IMR-90 (cell line): ENCODE measurements at regions not wholly inside any gene's neighbourhood (a gene's known extent, or its start where the extent isn't known, plus 50 kb on each side); places are given as distances from the start of the nearest gene placed in this dataset.

ENCODE experiments used
- ATAC-seq: fragments of 200-7000 bp; cut with Tn5 transposase; 2 replicates; pipeline ENCODE4 v1.9.1; 2020; ENCODE audit warnings: low read depth, mild to moderate bottlenecking, moderate library complexity
- BruUV-seq: library from RNA; stranded (reverse); fragments of 400-500 nt; replicated peaks from 2 replicates; lab custom pipeline; 2021; lab: Mats Ljungman, UMichigan
- CTCF ChIA-PET: fragments of 300-600 bp; formaldehyde crosslinking; extraction: SDS; loops from one replicate; lab custom pipeline; 2021; ENCODE audit warnings: antibody characterized with exemption; lab: Yijun Ruan, JAX
- POLR2A ChIA-PET: fragments of 300-600 bp; sonication (Branson Sonifier 250); formaldehyde crosslinking; loops from one replicate; lab custom pipeline; 2022; ENCODE audit warnings: antibody characterized with exemption; ENCODE audit not compliant: unreplicated experiment; lab: Charles Lee
- DNase-seq: peaks from one replicate; pipeline ENCODE4 v3.0.0; 2013
- H2AFZ ChIP-seq: replicated peaks from 2 replicates; pipeline ENCODE3; 2013; ENCODE audit warnings: low read length, mild to moderate bottlenecking; ENCODE audit not compliant: poor library complexity
- H2AK5ac ChIP-seq: 2 replicates; pipeline ENCODE4 v1.6.1; 2013; ENCODE audit warnings: low read depth, low read length, inconsistent platforms
- H2AK9ac ChIP-seq: replicated peaks from 2 replicates; pipeline ENCODE3; 2013; ENCODE audit warnings: mild to moderate bottlenecking, low read depth, low read length, moderate library complexity; ENCODE audit not compliant: poor library complexity
- H2BK120ac ChIP-seq: 2 replicates; pipeline ENCODE4 v1.6.1; 2013; ENCODE audit warnings: low read depth, low read length, inconsistent platforms
- H2BK15ac ChIP-seq: 3 replicates; pipeline ENCODE4 v1.6.1; 2013; ENCODE audit warnings: low read depth, low read length, inconsistent platforms
- H2BK20ac ChIP-seq: 2 replicates; pipeline ENCODE4 v1.6.1; 2013; ENCODE audit warnings: low read depth, mild to moderate bottlenecking, inconsistent platforms, low read length, moderate library complexity
- H2BK5ac ChIP-seq: 2 replicates; pipeline ENCODE4 v1.6.1; 2013; ENCODE audit warnings: mild to moderate bottlenecking, low read depth, low read length, inconsistent platforms; ENCODE audit not compliant: poor library complexity, severe bottlenecking
- H3K14ac ChIP-seq: replicated peaks from 2 replicates; pipeline ENCODE4 v1.6.1; 2013; ENCODE audit warnings: low read depth, low read length, inconsistent platforms
- H3K18ac ChIP-seq: 2 replicates; pipeline ENCODE4 v1.6.1; 2013; ENCODE audit warnings: low read depth, low read length, control low read depth
- H3K23ac ChIP-seq: 2 replicates; pipeline ENCODE4 v1.6.1; 2013; ENCODE audit warnings: low read depth, low read length, inconsistent platforms
- H3K27ac ChIP-seq: 2 replicates; pipeline ENCODE4 v1.5.1; 2013; ENCODE audit warnings: mild to moderate bottlenecking, control low read depth, low read length; ENCODE audit not compliant: insufficient read depth
- H3K27me3 ChIP-seq: 2 replicates; pipeline ENCODE4 v1.6.1; 2013; ENCODE audit warnings: low read length; ENCODE audit not compliant: control insufficient read depth, insufficient read depth
- H3K36me3 ChIP-seq: 2 replicates; pipeline ENCODE4 v1.6.1; 2013; ENCODE audit warnings: low read length, mixed read lengths; ENCODE audit not compliant: control insufficient read depth, insufficient read depth
- H3K4ac ChIP-seq: 2 replicates; pipeline ENCODE4 v1.6.1; 2013; ENCODE audit warnings: low read depth, low read length, inconsistent platforms
- H3K4me1 ChIP-seq: 2 replicates; pipeline ENCODE4 v1.6.1; 2013; ENCODE audit warnings: low read length, mixed read lengths; ENCODE audit not compliant: control insufficient read depth, insufficient read depth
- H3K4me2 ChIP-seq: 2 replicates; pipeline ENCODE4 v1.6.1; 2013; ENCODE audit warnings: low read depth, mild to moderate bottlenecking, control low read depth, low read length, moderate library complexity
- H3K4me3 ChIP-seq: 2 replicates; pipeline ENCODE4 v1.5.1; 2013; ENCODE audit warnings: low read depth, mild to moderate bottlenecking, control low read depth, low read length, moderate library complexity; ENCODE audit not compliant: insufficient read depth
- H3K56ac ChIP-seq: 2 replicates; pipeline ENCODE4 v1.6.1; 2013; ENCODE audit warnings: low read length, inconsistent platforms; ENCODE audit not compliant: insufficient read depth; ENCODE audit errors: extremely low read depth
- H3K79me1 ChIP-seq, 2 experiments: 2 replicates each; pipeline ENCODE4 v1.6.1; 2013; ENCODE audit warnings: low read length in 2 of 2, inconsistent platforms in 1 of 2, low read depth in 1 of 2
- H3K9ac ChIP-seq: 2 replicates; pipeline ENCODE4 v1.6.1; 2013; ENCODE audit warnings: low read depth, low read length, control low read depth
- H3K9me1 ChIP-seq: 2 replicates; pipeline ENCODE4 v1.6.1; 2013; ENCODE audit warnings: low read length, inconsistent platforms; ENCODE audit not compliant: insufficient read depth
- H3K9me3 ChIP-seq: 2 replicates; pipeline ENCODE4 v1.6.1; 2013; ENCODE audit warnings: low read length; ENCODE audit not compliant: control insufficient read depth, insufficient read depth
- H4K20me1 ChIP-seq: 2 replicates; pipeline ENCODE4 v1.6.1; 2013; ENCODE audit warnings: low read length, inconsistent platforms; ENCODE audit not compliant: insufficient read depth
- H4K5ac ChIP-seq: 2 replicates; pipeline ENCODE4 v1.6.1; 2013; ENCODE audit warnings: mild to moderate bottlenecking, low read depth, low read length, control low read depth
- H4K8ac ChIP-seq, 2 experiments: 2 replicates each; pipeline ENCODE4 v1.6.1; 2013; ENCODE audit warnings: low read depth in 2 of 2, low read length in 2 of 2, control low read depth in 1 of 2, inconsistent platforms in 1 of 2
- H4K91ac ChIP-seq: 2 replicates; pipeline ENCODE4 v1.6.1; 2013; ENCODE audit warnings: low read depth, low read length, inconsistent platforms; ENCODE audit not compliant: insufficient read depth
- CEBPB ChIP-seq: IDR thresholded peaks from 2 replicates; pipeline ENCODE4 v1.6.1; 2012; ENCODE audit warnings: low read depth, low read length, improper control_type of control experiment
- CHD1 ChIP-seq: IDR thresholded peaks from 2 replicates; pipeline ENCODE4 v1.6.1; 2012; ENCODE audit warnings: low read depth, low read length, improper control_type of control experiment
- CTCF ChIP-seq: conservative IDR thresholded peaks from 2 replicates; pipeline ENCODE4 v1.5.1; 2012; ENCODE audit warnings: mild to moderate bottlenecking, low read depth, low read length, improper control_type of control experiment
- ELK1 ChIP-seq: fragments of 150-350 bp; IDR thresholded peaks from 2 replicates; pipeline ENCODE4 v1.6.1; 2016; ENCODE audit warnings: low read depth, mild to moderate bottlenecking, low read length, moderate library complexity, borderline replicate concordance
- FOS ChIP-seq: fragments of 150-350 bp; IDR thresholded peaks from 2 replicates; pipeline ENCODE4 v1.6.1; 2016; ENCODE audit warnings: low read depth, low read length
- MAZ ChIP-seq: IDR thresholded peaks from 2 replicates; pipeline ENCODE4 v1.6.1; 2012; ENCODE audit warnings: low read depth, mild to moderate bottlenecking, low read length, improper control_type of control experiment, moderate library complexity, borderline replicate concordance
- MXI1 ChIP-seq: IDR thresholded peaks from 2 replicates; pipeline ENCODE4 v1.6.1; 2012; ENCODE audit warnings: low read depth, mild to moderate bottlenecking, low read length, moderate library complexity, borderline replicate concordance
- NFE2L2 ChIP-seq: fragments of 150-350 bp; IDR thresholded peaks from 2 replicates; pipeline ENCODE4 v1.6.1; 2016; ENCODE audit warnings: low read depth, mild to moderate bottlenecking, low read length
- POLR2A ChIP-seq: IDR thresholded peaks from 2 replicates; pipeline ENCODE4 v1.6.1; 2012; ENCODE audit warnings: mild to moderate bottlenecking, low read depth, low read length
- RAD21 ChIP-seq: IDR thresholded peaks from 2 replicates; pipeline ENCODE4 v1.6.1; 2012; ENCODE audit warnings: low read length, improper control_type of control experiment
- RCOR1 ChIP-seq: IDR thresholded peaks from 2 replicates; pipeline ENCODE4 v1.6.1; 2012; ENCODE audit warnings: mild to moderate bottlenecking, low read length, improper control_type of control experiment; ENCODE audit not compliant: insufficient replicate concordance
- RFX5 ChIP-seq: IDR thresholded peaks from 2 replicates; pipeline ENCODE4 v1.8.0; 2012; ENCODE audit warnings: low read depth, mild to moderate bottlenecking, low read length, moderate library complexity
- SMC3 ChIP-seq: fragments of 150-350 bp; IDR thresholded peaks from 2 replicates; pipeline ENCODE4 v1.6.1; 2016; ENCODE audit warnings: low read depth, mild to moderate bottlenecking, antibody characterized with exemption, low read length, moderate library complexity
- USF2 ChIP-seq: fragments of 150-350 bp; IDR thresholded peaks from 2 replicates; pipeline ENCODE4 v1.6.1; 2017; ENCODE audit warnings: mild to moderate bottlenecking, antibody characterized with exemption, low read length, low read depth
- WGBS, 2 experiments: methylation state at CpG; one replicate each; pipeline versions ENCODE4 v1.1.5 to v1.1.7; 2013; ENCODE audit warnings: missing lambda C conversion rate in 2 of 2; ENCODE audit not compliant: insufficient read length in 1 of 2; ENCODE audit errors: extremely low coverage in 2 of 2; 5-methylcytosine and 5-hydroxymethylcytosine counted together
- dilution Hi-C: fragments of 300-500 bp; cut with HindIII; formaldehyde crosslinking; loops from one replicate; pipeline ENCODE4 v1.14.3; 2018; ENCODE audit warnings: low sequenced_read_pairs; ENCODE audit not compliant: unreplicated experiment
- in situ Hi-C: fragments of 300-500 bp; cut with MboI; formaldehyde crosslinking; loops from 3 replicates; pipeline ENCODE4 v1.14.3; 2019; ENCODE audit warnings: low sequenced_read_pairs, inconsistent platforms, mixed read lengths
- intact Hi-C: fragments of 100-400 bp; cut with micrococcal nuclease; formaldehyde crosslinking; loops from 2 replicates; pipeline ENCODE4 v1.10.0; 2022

- Histone ChIP-seq H2AFZ (no peak overlapping the region), H3K4me2 (no peak overlapping the region), H3K56ac (no peak overlapping the region), H3K27me3 (no peaks in the 10 kb centered on the region; the same call in 1 of the 2 replicates), H3K79me1 (0 out of 4 replicates have a peak, but pooled peaks cover 0 to 3% of the 10 kb centered on the region in 2 experiments), H3K14ac (no peak overlapping the region), H4K8ac (no peak overlapping the region), H3K9me3 (no peaks in the 10 kb centered on the region), H2AK9ac (no peak overlapping the region), H2BK15ac (no peak overlapping the region), H3K36me3 (no peaks in the 10 kb centered on the region), H2BK20ac (no peak overlapping the region), H3K23ac (no peak overlapping the region), H3K4me3 (no peak overlapping the region), H4K91ac (no peak overlapping the region), H3K4ac (no peak overlapping the region), H4K20me1 (no peaks in the 10 kb centered on the region), H2BK120ac (no peak overlapping the region), H3K9ac (no peak overlapping the region), H3K27ac (no peak overlapping the region), H2BK5ac (no peak overlapping the region), H2AK5ac (no peak overlapping the region), H3K18ac (no peak overlapping the region), H3K4me1 (peaks cover 4% of the 10 kb centered on the region; the same call in 1 of the 2 replicates), H4K5ac (no peak overlapping the region), H3K9me1 (peaks cover 3% of the 10 kb centered on the region; the same call in 1 of the 2 replicates)
- intact Hi-C loops (no loop called here), in situ Hi-C loops (no loop called here), dilution Hi-C loops (no loop called here)
- 85% methylated on average over 3 of the region's 19 CpGs; no CpG with 5 or more reads in 1 of the 2 experiments for WGBS, 2 experiments
- DNase-seq: no peak
- no TSS peak for BruUV-seq
- ChIA-PET POLR2A (no interaction called here), CTCF (interaction anchor here (1.0 kb wide), 1 partner anchor 16 kb away, joined by 3 read pairs; no protein-coding TSS in a partner anchor)
- ATAC-seq: no peak
- TF ChIP-seq FOS: no peak
- TF ChIP-seq MAZ: no peak
- no peak for TF ChIP-seq RFX5
- TF ChIP-seq RAD21: no peak
- TF ChIP-seq CEBPB: no peak
- no peak for TF ChIP-seq SMC3
- no peak for TF ChIP-seq NFE2L2
- no peak for TF ChIP-seq CTCF
- TF ChIP-seq POLR2A: no peak
- no peak for TF ChIP-seq MXI1
- no peak for TF ChIP-seq RCOR1
- TF ChIP-seq CHD1: no peak
- TF ChIP-seq USF2: no peak
- TF ChIP-seq ELK1: no peak
Observed at GRCh38 chr15:62962101-62962995, 80.2 kb upstream of the TPM1 start.
